ENCODE measurements at regions not wholly inside any gene's neighbourhood (a gene's known extent, or its start where the extent isn't known, plus 50 kb on each side); places are given as distances from the start of the nearest gene placed in this dataset.

- no peaks in the 10 kb centered on the region for H3K4me1 Mint-ChIP-seq
- H3K27me3 Mint-ChIP-seq: no peaks in the 10 kb centered on the region
- no peak overlapping the region for H3K4me3 Mint-ChIP-seq
- no peak overlapping the region for H3K27ac Mint-ChIP-seq
- no peak for ATAC-seq
- no peak for DNase-seq
- POLR2A ChIA-PET: no interaction called here
- CTCF ChIA-PET: no interaction called here
- peaks cover 4% of the 10 kb centered on the region for H3K9me3 Mint-ChIP-seq (ENCODE audit: low read depth)
- no peaks in the 10 kb centered on the region for H3K36me3 Mint-ChIP-seq (ENCODE audit: low read depth)
- intact Hi-C loops (cut with DNase I, micrococcal nuclease): no loop called here
Observed at GRCh38 chr10:106167946-106168345, 996.6 kb downstream of the SORCS1 start.

- Mint-ChIP-seq H3K4me3 (no peak overlapping the region), H3K36me3 (ENCODE audit: low read depth) (no peaks in the 10 kb centered on the region), H3K27me3 (no peaks in the 10 kb centered on the region), H3K9me3 (ENCODE audit: low read depth) (peaks cover 4% of the 10 kb centered on the region), H3K4me1 (no peaks in the 10 kb centered on the region), H3K27ac (no peak overlapping the region)
- POLR2A ChIA-PET: no interaction called here
- ATAC-seq: no peak
- intact Hi-C loops (cut with DNase I, micrococcal nuclease): no loop called here
- CTCF ChIA-PET: no interaction called here
- DNase-seq: no peak
Observed at GRCh38 chr10:106158241-106158640, 1006.3 kb downstream of the SORCS1 start.

DNA sequence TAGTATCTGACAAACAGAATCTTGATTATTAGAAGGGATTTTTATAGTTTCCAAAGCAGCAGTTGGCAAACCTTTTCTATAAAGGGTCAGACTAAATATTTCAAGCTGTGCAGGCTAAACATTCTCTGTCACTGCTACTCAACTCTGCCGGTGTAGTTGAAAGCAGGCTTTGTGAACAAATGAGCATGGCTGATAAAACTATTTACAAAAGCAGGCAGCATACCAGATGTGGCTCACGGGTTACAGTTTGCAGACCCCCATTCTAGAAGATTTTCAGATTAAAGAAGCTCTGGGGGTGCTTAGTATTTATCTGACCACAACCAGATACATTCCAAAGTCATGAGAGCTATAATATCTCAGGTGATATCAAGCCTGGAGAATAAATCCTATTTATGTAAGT is 1017.5 kb downstream of the SORCS1 start:
- DNase-seq: no peak
- Mint-ChIP-seq H3K9me3 (ENCODE audit: low read depth) (no peaks in the 10 kb centered on the region), H3K27me3 (no peaks in the 10 kb centered on the region), H3K36me3 (ENCODE audit: low read depth) (no peaks in the 10 kb centered on the region), H3K27ac (no peak overlapping the region), H3K4me1 (no peaks in the 10 kb centered on the region), H3K4me3 (no peak overlapping the region)
- ChIA-PET CTCF (no interaction called here), POLR2A (no interaction called here)
- intact Hi-C loops (cut with DNase I, micrococcal nuclease): no loop called here
- ATAC-seq: no peak

DNA sequence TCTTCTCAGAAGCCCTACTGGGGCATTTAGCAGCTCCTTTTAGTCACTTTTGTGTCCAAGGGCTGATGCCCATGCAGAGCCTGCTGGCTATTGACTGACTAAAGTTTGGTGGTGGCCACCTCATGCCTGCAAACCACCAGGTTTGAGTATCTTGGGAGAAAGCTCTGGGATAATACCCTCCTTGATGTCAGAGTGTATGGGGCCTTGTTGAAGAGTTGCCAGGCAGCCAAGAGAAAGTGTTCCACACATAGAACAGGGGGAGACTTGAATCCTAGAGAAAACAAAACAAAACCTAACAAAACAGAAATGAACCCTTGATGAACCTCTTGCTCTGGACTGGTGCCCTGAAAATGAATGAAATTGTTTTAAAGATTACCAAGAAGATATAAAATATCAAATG is 1024.6 kb downstream of the SORCS1 start:
- intact Hi-C loops (cut with DNase I, micrococcal nuclease): no loop called here
- no peak overlapping the region for H3K4me3 Mint-ChIP-seq
- no peaks in the 10 kb centered on the region for H3K9me3 Mint-ChIP-seq (ENCODE audit: low read depth)
- ATAC-seq: no peak
- no peak for DNase-seq
- H3K4me1 Mint-ChIP-seq: no peaks in the 10 kb centered on the region
- H3K27ac Mint-ChIP-seq: no peak overlapping the region
- ChIA-PET CTCF (no interaction called here), POLR2A (interaction anchor here (0.6 kb wide), 1 partner anchor 1748 kb away, joined by 4 read pairs; no protein-coding TSS in a partner anchor)
- no peaks in the 10 kb centered on the region for H3K36me3 Mint-ChIP-seq (ENCODE audit: low read depth)
- H3K27me3 Mint-ChIP-seq: no peaks in the 10 kb centered on the region

- no peak overlapping the region for H3K27ac Mint-ChIP-seq
- H3K9me3 Mint-ChIP-seq (ENCODE audit: low read depth): no peaks in the 10 kb centered on the region
- H3K36me3 Mint-ChIP-seq (ENCODE audit: low read depth): no peaks in the 10 kb centered on the region
- intact Hi-C loops (cut with DNase I, micrococcal nuclease): no loop called here
- DNase-seq: no peak
- no peak overlapping the region for H3K4me3 Mint-ChIP-seq
- ChIA-PET CTCF (no interaction called here), POLR2A (no interaction called here)
- no peak for ATAC-seq
- H3K27me3 Mint-ChIP-seq: no peaks in the 10 kb centered on the region
- H3K4me1 Mint-ChIP-seq: no peaks in the 10 kb centered on the region
Observed at GRCh38 chr10:106136175-106136574, 1028.3 kb downstream of the SORCS1 start.

GRCh38 chr10:106134326-106135000 is 1030.0 kb downstream of the SORCS1 start:
- ATAC-seq (no peak), DNase-seq (no peak)
- no peaks in the 10 kb centered on the region for H3K36me3 Mint-ChIP-seq (ENCODE audit: low read depth)
- H3K27me3 Mint-ChIP-seq: no peaks in the 10 kb centered on the region
- POLR2A ChIA-PET: no interaction called here
- H3K4me3 Mint-ChIP-seq: no peak overlapping the region
- H3K9me3 Mint-ChIP-seq (ENCODE audit: low read depth): no peaks in the 10 kb centered on the region
- H3K4me1 Mint-ChIP-seq: no peaks in the 10 kb centered on the region
- CTCF ChIA-PET: no interaction called here
- intact Hi-C loops (cut with DNase I, micrococcal nuclease): no loop called here
- no peak overlapping the region for H3K27ac Mint-ChIP-seq

GRCh38 chr10:106133451-106133850 is 1031.1 kb downstream of the SORCS1 start:
- Mint-ChIP-seq H3K27me3 (no peaks in the 10 kb centered on the region), H3K27ac (no peak overlapping the region), H3K4me3 (no peak overlapping the region), H3K36me3 (ENCODE audit: low read depth) (no peaks in the 10 kb centered on the region), H3K4me1 (no peaks in the 10 kb centered on the region), H3K9me3 (ENCODE audit: low read depth) (no peaks in the 10 kb centered on the region)
- ChIA-PET CTCF (no interaction called here), POLR2A (no interaction called here)
- intact Hi-C loops (cut with DNase I, micrococcal nuclease): no loop called here
- ATAC-seq (no peak), DNase-seq (no peak)

GRCh38 chr10:106132956-106133355 is 1031.5 kb downstream of the SORCS1 start:
- no peaks in the 10 kb centered on the region for H3K4me1 Mint-ChIP-seq
- POLR2A ChIA-PET: no interaction called here
- H3K27ac Mint-ChIP-seq: no peak overlapping the region
- no peaks in the 10 kb centered on the region for H3K9me3 Mint-ChIP-seq (ENCODE audit: low read depth)
- CTCF ChIA-PET: no interaction called here
- no peak for DNase-seq
- no peaks in the 10 kb centered on the region for H3K36me3 Mint-ChIP-seq (ENCODE audit: low read depth)
- H3K27me3 Mint-ChIP-seq: no peaks in the 10 kb centered on the region
- H3K4me3 Mint-ChIP-seq: no peak overlapping the region
- no peak for ATAC-seq
- intact Hi-C loops (cut with DNase I, micrococcal nuclease): no loop called here

GRCh38 chr10:106114656-106115186 is 1049.8 kb downstream of the SORCS1 start:
- Mint-ChIP-seq H3K9me3 (ENCODE audit: low read depth) (peaks cover 14% of the 10 kb centered on the region), H3K4me3 (no peak overlapping the region), H3K27me3 (no peaks in the 10 kb centered on the region), H3K4me1 (no peaks in the 10 kb centered on the region), H3K27ac (no peak overlapping the region), H3K36me3 (ENCODE audit: low read depth) (no peaks in the 10 kb centered on the region)
- intact Hi-C loops (cut with DNase I, micrococcal nuclease): no loop called here
- ChIA-PET POLR2A (no interaction called here), CTCF (no interaction called here)
- DNase-seq (no peak), ATAC-seq (no peak)

DNA sequence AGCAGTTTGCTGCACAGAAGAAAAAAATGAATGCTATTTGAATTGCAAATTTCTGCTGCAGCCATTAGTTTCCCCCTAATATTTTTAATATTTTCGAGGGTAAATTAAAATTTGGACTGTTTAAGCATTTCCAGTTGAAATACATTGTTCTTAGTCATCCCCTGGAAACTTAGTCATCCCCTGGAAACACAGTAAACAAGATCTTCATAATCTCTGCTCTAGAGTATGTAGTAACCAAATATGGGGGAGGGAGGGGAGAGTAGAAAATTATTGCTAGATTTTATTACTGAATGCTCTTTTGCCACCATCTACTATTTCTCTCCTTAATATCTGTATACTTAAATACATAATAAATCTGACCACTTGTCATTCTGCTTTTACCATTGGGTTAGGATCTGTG is 1053.3 kb downstream of the SORCS1 start:
- Mint-ChIP-seq H3K27ac (no peak overlapping the region), H3K36me3 (ENCODE audit: low read depth) (no peaks in the 10 kb centered on the region), H3K27me3 (no peaks in the 10 kb centered on the region), H3K9me3 (ENCODE audit: low read depth) (peaks cover 5% of the 10 kb centered on the region), H3K4me3 (no peak overlapping the region), H3K4me1 (no peaks in the 10 kb centered on the region)
- DNase-seq (no peak), ATAC-seq (no peak)
- intact Hi-C loops (cut with DNase I, micrococcal nuclease): no loop called here
- CTCF ChIA-PET: no interaction called here
- POLR2A ChIA-PET: no interaction called here

DNA sequence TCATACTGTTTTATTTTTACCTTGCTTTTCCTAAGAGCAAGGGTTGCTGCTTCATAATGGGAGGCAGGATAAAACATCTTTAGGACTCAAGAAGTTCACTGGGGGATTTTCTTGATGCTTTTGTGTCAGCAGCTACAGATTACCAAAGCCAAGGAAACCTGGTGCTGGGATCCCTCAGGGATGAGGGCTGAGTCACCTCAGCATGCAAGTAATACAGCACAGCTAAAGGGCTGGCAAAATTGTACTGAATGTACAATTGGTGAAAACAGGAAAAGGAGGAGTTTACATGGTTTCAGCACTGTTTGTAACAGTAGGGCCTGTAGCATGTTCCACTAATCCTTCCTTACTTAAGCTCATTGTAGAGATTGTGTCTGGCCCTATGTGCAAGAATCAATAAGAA is 1056.8 kb downstream of the SORCS1 start:
- Mint-ChIP-seq H3K27me3 (no peaks in the 10 kb centered on the region), H3K4me1 (no peaks in the 10 kb centered on the region), H3K36me3 (ENCODE audit: low read depth) (no peaks in the 10 kb centered on the region), H3K27ac (no peak overlapping the region), H3K4me3 (no peak overlapping the region), H3K9me3 (ENCODE audit: low read depth) (peaks cover 1% of the 10 kb centered on the region)
- ATAC-seq (no peak), DNase-seq (no peak)
- CTCF ChIA-PET: no interaction called here
- intact Hi-C loops (cut with DNase I, micrococcal nuclease): no loop called here
- POLR2A ChIA-PET: no interaction called here

GRCh38 chr10:106106114-106106513 is 1058.4 kb downstream of the SORCS1 start:
- ChIA-PET POLR2A (no interaction called here), CTCF (no interaction called here)
- intact Hi-C loops (cut with DNase I, micrococcal nuclease): no loop called here
- no peaks in the 10 kb centered on the region for H3K36me3 Mint-ChIP-seq (ENCODE audit: low read depth)
- H3K4me3 Mint-ChIP-seq: no peak overlapping the region
- no peak overlapping the region for H3K27ac Mint-ChIP-seq
- peaks cover 1% of the 10 kb centered on the region for H3K9me3 Mint-ChIP-seq (ENCODE audit: low read depth)
- H3K4me1 Mint-ChIP-seq: no peaks in the 10 kb centered on the region
- DNase-seq: no peak
- no peak for ATAC-seq
- H3K27me3 Mint-ChIP-seq: no peaks in the 10 kb centered on the region

DNA sequence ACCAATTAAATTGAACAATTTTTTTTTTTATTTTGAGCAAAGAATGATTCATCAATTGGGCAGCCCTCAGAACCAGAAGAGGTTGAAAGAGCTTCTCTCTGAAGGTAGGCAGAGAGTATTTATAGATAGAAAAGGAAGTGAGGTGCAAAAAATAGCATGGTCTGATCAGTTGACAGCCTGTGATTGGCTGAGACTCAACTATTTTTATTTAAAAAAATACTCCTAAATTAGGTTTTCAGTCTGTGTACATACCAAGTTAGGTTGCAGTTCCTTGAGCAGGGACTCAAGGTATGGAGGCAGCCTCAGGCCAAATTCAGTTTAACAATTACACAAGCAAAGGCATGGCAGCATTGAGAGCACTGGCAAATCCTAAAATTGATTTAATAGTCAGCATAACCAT is 1074.7 kb downstream of the SORCS1 start:
- ChIA-PET CTCF (no interaction called here), POLR2A (no interaction called here)
- H3K27ac Mint-ChIP-seq: no peak overlapping the region
- no peaks in the 10 kb centered on the region for H3K9me3 Mint-ChIP-seq (ENCODE audit: low read depth)
- DNase-seq: no peak
- ATAC-seq: no peak
- H3K4me1 Mint-ChIP-seq: no peaks in the 10 kb centered on the region
- H3K4me3 Mint-ChIP-seq: no peak overlapping the region
- no peaks in the 10 kb centered on the region for H3K36me3 Mint-ChIP-seq (ENCODE audit: low read depth)
- no peaks in the 10 kb centered on the region for H3K27me3 Mint-ChIP-seq
- intact Hi-C loops (cut with DNase I, micrococcal nuclease): no loop called here

All from activated CD4-positive, alpha-beta T cell treated with anti-CD3 and anti-CD28 coated beads for 36 hours (primary cell).